Urinary bladder (tissue), 3 donors: ENCODE measurements at regions not wholly inside any gene's neighbourhood (a gene's known extent, or its start where the extent isn't known, plus 50 kb on each side); places are given as distances from the start of the nearest gene placed in this dataset.

Source experiments
- DNase-seq: peaks from one replicate; pipeline ENCODE4 v3.0.0-alpha.2; 2015; ENCODE audit errors: extremely low spot score
- H3K27ac ChIP-seq: one replicate; pipeline ENCODE4 v1.5.1; 2013; ENCODE audit warnings: low read depth, mild to moderate bottlenecking, moderate library complexity
- H3K36me3 ChIP-seq: one replicate; pipeline ENCODE4 v1.6.1; 2013; ENCODE audit warnings: mild to moderate bottlenecking, moderate library complexity; ENCODE audit not compliant: insufficient read depth
- H3K4me1 ChIP-seq: one replicate; pipeline ENCODE4 v1.6.1; 2013; ENCODE audit warnings: mild to moderate bottlenecking, moderate library complexity; ENCODE audit not compliant: insufficient read depth
- H3K4me3 ChIP-seq: one replicate; pipeline ENCODE4 v1.5.1; 2013; ENCODE audit warnings: low read depth, low read length
- WGBS: extraction: QIAGEN DNeasy Blood & Tissue Kit; methylation state at CpG from one replicate; pipeline ENCODE4 v1.1.7; 2013; 5-methylcytosine and 5-hydroxymethylcytosine counted together
- donor health status: healthy with polysubstance abuse.
- donor health status: healthy.

DNA sequence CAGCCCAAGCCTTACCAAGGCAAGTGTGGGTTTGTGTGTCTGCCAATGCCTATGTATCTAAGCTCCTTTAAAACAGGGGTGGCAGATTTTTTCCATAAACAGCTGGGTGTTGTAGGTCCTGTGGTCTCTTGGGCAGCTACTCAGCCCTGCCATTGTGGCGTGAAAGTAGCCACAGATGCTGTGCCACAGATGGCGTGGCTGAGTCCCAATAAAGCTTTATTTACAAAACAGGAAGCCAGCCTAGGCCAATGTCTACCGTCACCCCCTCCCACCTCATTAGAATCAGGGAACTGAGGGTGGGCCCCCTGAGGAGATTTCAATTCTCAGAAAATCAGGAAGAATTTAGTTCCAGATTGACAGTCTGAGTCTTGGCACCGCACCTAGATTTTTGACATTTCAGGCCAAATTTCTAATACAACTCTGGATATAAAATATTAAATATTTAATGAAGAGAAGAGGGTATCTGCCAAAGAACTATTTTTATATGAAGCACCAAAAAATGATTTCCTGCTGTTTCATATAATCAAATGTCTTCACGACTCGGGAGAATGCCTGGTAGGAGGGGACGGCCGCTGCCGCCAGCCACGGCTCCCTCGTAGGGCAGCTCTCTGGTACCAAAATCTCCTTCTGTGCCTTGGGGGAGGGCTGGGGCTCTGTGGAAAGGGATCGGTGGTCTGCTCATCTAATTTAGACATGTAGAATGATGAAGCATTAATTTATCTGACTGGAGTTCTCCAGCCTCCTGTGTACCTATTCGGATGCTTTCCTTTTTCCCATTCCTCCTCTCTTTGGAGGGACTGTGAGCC is 420.9 kb downstream of the IRX2 start:
- H3K36me3 ChIP-seq: no peaks in the 10 kb centered on the region
- WGBS: 67% methylated on average over 13 of the region's 13 CpGs
- no peak overlapping the region for H3K4me3 ChIP-seq
- no peak for DNase-seq
- no peaks in the 10 kb centered on the region for H3K4me1 ChIP-seq
- H3K27ac ChIP-seq: no peak overlapping the region

DNA sequence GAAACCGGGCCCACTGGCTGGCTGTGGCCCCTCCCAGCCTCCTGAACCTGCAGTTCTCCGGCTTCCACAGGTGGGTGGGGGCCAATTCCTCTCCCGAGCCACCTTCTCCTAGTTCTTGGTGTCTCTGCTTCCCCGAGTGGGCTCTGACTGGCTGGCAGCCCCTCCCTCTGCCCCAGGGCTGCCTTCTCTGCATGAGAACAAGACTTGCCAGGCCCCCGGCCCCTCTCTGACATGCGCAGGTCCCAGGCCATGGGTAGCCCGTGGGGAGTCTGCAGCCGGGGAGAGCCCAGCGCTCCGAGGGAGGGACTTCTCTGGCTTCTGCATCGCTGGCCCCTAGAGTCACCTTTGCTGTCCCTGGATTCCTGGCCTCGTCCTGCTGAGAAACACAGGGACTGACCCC is 421.7 kb downstream of the IRX2 start:
- H3K4me3 ChIP-seq: no peak overlapping the region
- DNase-seq: no peak

DNA sequence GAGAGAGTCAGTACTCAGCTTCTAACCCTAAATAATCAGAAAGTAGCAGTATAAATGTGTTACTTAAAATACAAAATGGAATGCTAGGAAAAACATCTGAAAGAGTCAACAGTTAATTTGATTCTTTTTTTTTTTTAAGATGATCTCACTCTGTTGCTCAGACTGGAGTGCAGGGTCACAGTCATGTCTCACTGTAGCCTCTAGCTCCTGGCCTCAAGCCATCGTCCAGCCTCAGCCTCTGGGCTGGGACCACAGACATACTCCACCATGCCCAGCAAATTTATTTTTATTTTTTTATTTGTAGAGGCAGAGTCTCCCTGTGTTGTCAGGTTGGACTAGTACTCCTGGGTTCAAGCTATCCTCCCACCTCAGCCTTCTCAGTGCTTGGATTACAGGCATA is 424.9 kb downstream of the IRX2 start:
- WGBS: 40% methylated on average over 1 of the region's 1 CpG
- Histone ChIP-seq H3K36me3 (no peaks in the 10 kb centered on the region), H3K4me1 (no peaks in the 10 kb centered on the region), H3K27ac (no peak overlapping the region), H3K4me3 (no peak overlapping the region)
- DNase-seq: no peak

More for the DNA sequence above, 421.7 kb downstream of the IRX2 start:
- Histone ChIP-seq H3K36me3 (no peaks in the 10 kb centered on the region), H3K4me1 (no peaks in the 10 kb centered on the region), H3K27ac (no peak overlapping the region)
- 78% methylated on average over 12 of the region's 12 CpGs for WGBS

DNA sequence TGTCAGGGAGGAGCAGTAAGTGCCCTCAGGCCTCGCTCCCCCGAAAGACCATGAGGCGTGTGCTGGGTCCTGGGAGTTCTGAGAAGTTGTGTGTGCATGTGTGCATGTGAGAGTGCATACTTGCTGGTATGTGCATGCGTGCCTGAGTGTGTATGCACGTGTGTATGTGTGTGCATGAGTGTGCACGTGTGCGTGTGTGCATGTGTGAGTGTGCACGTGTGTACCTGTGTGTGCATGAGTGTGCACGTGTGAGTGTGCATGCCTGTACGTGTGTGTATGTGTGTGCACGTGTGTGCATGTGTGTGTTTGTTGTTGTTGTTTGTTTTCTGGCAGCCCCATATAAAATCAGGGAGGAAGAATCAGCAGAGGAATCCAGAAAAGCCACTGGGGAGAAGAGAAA is 426.7 kb downstream of the IRX2 start:
- H3K36me3 ChIP-seq: no peaks in the 10 kb centered on the region
- H3K4me3 ChIP-seq: no peak overlapping the region
- no peak for DNase-seq
- H3K27ac ChIP-seq: no peak overlapping the region
- 90% methylated on average over 11 of the region's 11 CpGs for WGBS
- no peaks in the 10 kb centered on the region for H3K4me1 ChIP-seq

DNA sequence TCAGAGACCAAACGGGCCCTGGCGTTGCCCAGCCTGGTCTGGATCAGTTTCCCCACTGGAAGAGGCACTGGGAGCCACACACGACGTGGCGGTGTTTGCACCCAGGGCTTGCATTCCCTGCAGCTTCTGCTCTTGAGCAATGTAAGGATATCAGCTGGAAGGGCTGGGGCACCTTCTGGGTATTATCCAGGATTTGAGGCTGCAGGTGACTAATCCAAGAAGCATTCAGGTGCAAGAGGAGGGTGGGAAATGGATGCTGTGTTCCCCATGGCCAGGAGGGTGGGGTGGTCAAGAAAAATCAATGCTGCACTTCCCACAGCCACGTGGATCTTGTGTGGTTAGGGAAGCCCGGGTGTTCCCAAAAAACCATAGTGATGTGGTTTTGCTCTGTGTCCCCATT is 430.9 kb downstream of the IRX2 start:
- DNase-seq: no peak
- H3K4me3 ChIP-seq: no peak overlapping the region
- H3K4me1 ChIP-seq: no peaks in the 10 kb centered on the region
- H3K36me3 ChIP-seq: no peaks in the 10 kb centered on the region
- no peak overlapping the region for H3K27ac ChIP-seq
- WGBS: 86% methylated on average over 7 of the region's 7 CpGs

DNA sequence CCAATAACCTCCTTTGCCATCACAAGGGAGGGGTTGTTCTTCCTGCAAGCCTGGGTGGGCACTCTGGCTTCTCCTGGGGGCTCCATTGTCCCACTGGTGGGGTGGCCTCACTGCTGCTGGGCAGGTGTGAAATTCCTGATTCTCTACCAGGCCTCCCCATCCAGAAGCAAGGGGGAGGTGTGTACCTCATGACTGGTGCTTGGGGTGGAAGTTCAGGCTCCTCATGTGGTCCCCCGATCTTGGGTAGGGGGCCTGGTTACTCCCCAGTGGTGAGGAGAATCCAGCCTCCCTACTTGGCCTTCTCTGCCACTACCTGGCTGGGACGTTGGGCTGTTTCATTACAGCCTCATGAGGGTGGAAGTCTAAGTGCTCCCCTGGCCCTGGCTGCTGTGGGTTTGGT is 433.9 kb downstream of the IRX2 start:
- DNase-seq: no peak
- Histone ChIP-seq H3K4me1 (no peaks in the 10 kb centered on the region), H3K36me3 (no peaks in the 10 kb centered on the region), H3K27ac (no peak overlapping the region), H3K4me3 (no peak overlapping the region)
- 68% methylated on average over 2 of the region's 2 CpGs for WGBS

DNA sequence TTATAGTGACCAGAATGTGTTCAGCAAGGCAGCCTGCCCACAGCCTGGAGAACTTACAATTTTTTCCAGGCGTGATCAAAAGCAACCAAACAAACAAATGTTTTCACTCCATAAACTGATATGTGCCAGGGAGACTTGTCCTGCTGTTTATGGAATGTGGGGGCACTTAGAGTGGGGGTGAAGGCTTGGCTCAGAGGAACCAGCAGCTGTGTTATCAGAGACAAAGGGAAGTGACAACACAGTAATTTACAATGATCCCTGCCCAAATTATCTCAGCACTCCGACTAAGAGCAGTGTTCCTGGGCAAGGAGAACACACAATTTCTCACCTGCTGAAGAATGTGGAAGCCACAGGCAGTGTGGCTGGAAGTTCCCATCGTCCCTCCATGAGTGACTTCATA is 429.1 kb upstream of the IRX4 start:
- H3K4me3 ChIP-seq: no peak overlapping the region
- no peak overlapping the region for H3K27ac ChIP-seq
- no peaks in the 10 kb centered on the region for H3K4me1 ChIP-seq
- no peaks in the 10 kb centered on the region for H3K36me3 ChIP-seq
- WGBS: 16% methylated on average over 3 of the region's 3 CpGs
- DNase-seq: no peak

DNA sequence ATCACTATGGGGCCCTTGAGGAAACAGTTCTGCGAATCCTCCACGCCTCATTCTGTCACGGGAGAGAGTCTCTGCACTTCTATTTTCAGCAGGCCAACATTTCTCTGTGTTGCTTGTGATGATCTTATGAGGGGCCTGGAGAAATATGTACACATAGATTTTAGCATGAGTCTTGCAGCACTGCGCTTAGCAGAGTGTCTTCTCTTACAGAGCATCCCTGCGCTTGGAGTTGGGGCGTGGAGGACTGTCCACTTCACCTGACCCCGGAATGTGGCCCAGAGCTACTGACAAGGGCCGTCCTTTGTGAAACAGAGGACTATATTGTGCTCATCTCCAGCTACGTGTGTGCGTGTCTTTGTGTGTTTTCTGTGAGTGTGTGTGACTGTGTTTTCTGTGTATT is 428.2 kb upstream of the IRX4 start:
- H3K4me1 ChIP-seq: no peaks in the 10 kb centered on the region
- WGBS: 82% methylated on average over 10 of the region's 10 CpGs
- H3K4me3 ChIP-seq: no peak overlapping the region
- H3K36me3 ChIP-seq: no peaks in the 10 kb centered on the region
- H3K27ac ChIP-seq: no peak overlapping the region
- DNase-seq: no peak

DNA sequence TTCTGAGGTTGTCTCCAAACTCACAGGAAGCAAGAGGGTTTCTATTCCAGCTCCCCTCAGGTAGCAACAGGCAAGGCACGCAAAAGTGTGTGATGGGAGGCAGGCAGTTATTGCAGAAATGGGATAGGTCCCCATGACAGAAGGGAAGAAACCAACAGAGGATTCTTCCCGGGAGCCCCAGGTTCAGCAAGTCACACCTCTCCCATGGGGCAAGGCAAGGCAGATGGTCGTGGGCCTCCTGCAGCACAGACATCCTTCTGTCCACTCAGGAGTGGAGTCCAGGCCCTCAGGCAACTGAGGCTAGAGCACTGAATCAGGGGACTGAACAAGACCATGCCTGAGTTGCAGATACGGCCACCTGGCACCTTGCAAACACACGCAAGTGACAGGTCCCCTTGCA is 424.9 kb upstream of the IRX4 start:
- Histone ChIP-seq H3K36me3 (no peaks in the 10 kb centered on the region), H3K4me3 (no peak overlapping the region), H3K4me1 (no peaks in the 10 kb centered on the region), H3K27ac (no peak overlapping the region)
- DNase-seq: no peak
- 94% methylated on average over 5 of the region's 5 CpGs for WGBS

DNA sequence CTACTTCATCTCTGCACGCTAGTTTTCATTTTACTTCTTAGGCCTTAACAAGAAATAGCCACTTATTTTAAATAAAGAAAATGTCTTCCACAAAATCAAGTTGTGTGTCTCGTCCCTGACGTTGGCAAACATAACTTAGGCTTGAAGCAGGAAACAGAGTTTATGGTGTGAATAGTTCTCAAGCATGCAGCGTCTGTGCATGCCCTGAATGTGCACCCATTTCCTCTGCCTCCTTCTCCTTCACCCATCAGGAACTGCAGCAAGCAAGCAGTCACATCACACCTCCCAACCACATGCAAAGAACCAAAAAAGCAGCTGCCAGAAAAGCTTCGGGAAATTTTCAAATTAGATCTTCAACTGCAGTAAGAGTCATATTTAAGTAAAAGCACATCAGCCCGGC is 424.0 kb upstream of the IRX4 start:
- 49% methylated on average over 6 of the region's 6 CpGs for WGBS
- no peaks in the 10 kb centered on the region for H3K36me3 ChIP-seq
- DNase-seq: no peak
- no peak overlapping the region for H3K4me3 ChIP-seq
- no peaks in the 10 kb centered on the region for H3K4me1 ChIP-seq
- no peak overlapping the region for H3K27ac ChIP-seq

DNA sequence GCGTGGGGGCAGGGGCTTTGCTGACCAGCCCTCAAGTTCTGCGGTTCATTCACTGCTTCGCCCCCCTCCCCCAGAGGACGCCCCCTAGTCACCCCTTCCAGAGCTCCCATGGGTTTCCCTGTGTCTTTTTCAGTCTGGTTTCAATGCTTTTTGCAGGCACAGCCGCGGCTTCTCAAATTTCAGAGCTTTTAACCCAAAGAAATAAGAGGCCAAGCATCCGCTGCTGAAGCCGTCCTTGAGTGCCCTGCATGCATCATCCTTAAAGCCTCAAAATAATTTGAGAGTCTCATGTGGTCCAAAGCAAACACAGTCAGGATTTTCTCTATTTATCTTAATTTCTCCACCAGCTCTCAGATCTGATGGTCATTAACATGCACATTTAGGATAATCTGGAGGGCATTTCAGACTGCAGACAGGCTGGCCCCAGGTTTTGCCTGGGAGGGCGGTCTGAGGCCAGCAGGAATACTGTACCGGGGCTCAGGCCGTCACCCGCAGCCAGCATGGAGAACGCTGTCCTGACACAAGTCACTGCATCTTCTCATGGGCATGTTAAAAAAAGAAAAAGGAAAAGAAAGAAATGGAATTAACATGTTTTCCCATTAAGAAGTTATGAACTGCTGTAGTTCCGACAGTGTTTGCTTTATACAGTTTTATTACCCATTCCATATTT is 420.8 kb upstream of the IRX4 start:
- no peaks in the 10 kb centered on the region for H3K4me1 ChIP-seq
- no peaks in the 10 kb centered on the region for H3K36me3 ChIP-seq
- no peak overlapping the region for H3K4me3 ChIP-seq
- no peak overlapping the region for H3K27ac ChIP-seq
- 41% methylated on average over 14 of the region's 14 CpGs for WGBS
- DNase-seq: no peak

DNA sequence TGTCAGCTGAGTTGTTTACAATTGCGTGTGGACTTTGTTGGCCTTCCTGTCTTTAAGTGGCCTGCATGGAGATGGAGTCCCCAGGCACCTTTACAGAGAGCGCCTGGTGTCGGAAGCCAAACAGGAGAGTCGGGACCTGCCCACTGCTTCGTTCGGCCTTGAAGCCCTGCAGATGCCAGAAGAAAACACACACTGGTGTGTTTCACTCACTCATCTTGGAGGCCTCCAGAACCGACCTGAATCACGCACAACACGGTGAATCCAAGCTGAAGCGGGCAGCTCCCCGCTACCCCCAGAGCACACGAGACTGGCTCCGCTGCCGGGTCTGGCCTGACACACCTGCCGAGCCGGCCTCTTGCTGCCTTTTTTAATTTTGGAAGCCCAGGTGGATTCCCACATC is 419.4 kb upstream of the IRX4 start:
- DNase-seq: no peak
- Histone ChIP-seq H3K27ac (no peak overlapping the region), H3K4me1 (no peaks in the 10 kb centered on the region), H3K4me3 (no peak overlapping the region), H3K36me3 (no peaks in the 10 kb centered on the region)
- 86% methylated on average over 16 of the region's 16 CpGs for WGBS

DNA sequence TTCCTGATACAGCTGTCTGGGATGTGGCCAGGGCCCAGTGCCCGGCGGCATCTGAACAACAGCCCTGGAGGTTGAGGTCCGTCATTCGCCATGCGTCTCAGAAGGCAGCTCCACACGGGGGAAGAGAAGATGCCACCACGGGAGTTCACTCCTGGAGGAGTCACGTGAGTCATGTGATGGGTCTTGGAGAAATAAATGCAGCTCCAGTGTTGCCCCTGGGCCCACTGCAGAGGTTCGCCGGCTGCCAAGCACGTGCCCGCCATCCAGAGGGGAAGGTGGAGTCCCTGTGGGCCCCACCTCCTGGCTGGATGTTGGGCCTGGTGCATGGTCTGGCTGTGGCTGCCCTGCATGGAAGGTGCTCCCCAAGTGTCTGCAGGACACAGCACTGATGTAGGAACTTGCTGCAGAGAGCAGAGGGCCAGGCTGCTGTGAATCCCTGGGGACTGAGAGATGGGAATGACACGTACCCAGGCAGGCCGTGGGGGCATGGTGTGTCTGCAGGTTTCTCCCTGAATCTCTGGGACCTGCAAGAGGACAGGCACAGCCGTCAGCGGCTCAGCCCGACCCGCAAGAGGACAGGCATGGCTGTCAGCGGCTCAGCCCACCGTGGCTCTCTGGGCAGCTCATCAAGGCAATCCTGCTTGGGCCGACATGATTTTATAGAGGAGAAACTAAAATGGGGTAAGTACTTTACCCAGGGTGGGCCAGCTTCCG is 418.3 kb upstream of the IRX4 start:
- DNase-seq: no peak
- Histone ChIP-seq H3K4me1 (no peaks in the 10 kb centered on the region), H3K4me3 (no peak overlapping the region), H3K27ac (no peak overlapping the region), H3K36me3 (no peaks in the 10 kb centered on the region)
- WGBS: 93% methylated on average over 22 of the region's 22 CpGs

DNA sequence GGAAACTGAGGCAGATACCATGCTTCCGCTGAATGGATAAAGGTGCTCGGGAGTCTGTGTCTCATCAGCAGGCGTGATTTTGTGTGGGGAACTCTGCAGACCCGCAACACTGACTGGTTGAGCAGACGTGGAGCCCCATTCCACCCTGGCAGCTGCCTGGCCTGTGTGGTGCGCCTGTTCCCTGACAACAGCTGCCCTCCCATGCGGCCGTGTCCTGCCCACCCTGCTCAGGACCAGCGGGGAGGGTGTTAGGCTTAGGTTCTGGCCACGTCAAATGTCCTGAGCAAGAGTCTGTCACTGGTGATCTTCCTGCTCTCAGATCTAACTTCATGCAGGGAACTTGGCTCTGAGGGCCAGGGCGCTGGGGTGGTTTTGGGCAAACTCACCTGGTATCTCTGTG is 417.7 kb upstream of the IRX4 start:
- H3K27ac ChIP-seq: no peak overlapping the region
- DNase-seq: no peak
- no peak overlapping the region for H3K4me3 ChIP-seq
- no peaks in the 10 kb centered on the region for H3K4me1 ChIP-seq
- 94% methylated on average over 11 of the region's 11 CpGs for WGBS
- H3K36me3 ChIP-seq: no peaks in the 10 kb centered on the region
